ENCODE measurements at regions not wholly inside any gene's neighbourhood (a gene's known extent, or its start where the extent isn't known, plus 50 kb on each side); places are given as distances from the start of the nearest gene placed in this dataset.

DNA sequence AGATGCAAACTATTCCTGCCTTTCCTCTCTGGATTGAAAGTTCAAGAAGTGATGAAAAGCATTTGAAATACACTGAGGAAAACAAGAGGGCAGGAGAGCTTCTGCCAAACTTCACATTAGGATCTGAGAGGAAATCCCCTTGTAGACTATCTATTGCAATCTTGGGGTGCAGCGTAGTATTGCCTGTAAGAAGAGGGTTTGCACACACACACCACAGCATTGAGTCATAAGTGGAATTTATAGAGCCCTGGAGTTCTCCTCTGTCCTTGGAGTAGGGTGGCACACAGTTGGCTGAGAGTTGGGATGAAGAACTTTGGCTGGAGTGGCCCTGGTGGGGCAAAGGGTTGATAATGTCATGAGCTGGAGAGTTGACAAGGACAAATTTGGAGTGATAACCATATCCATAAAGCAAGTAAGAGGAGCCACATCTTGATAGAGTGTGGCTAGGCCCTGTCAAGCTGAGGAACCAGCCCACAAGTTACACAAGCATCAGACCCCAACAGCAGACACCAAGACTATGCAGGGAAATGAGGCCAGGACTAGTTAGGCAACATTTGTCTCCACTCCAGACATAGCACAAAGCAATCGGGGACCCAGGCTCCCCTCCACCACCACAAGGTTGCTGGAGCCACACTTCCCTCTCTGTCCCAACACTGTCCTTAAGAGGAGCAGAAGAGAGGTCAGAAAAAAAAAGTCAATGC lies 520.9 kb downstream of the KLF5 start:
- Mint-ChIP-seq H3K27me3 (ENCODE audit: low read depth in 3 of 3) (peaks cover 0 to 2% (median 0%) of the 10 kb centered on the region in 3 donors), H3K9me3 (peaks cover 0 to 3% (median 0%) of the 10 kb centered on the region in 7 donors), H3K36me3 (no peaks in the 10 kb centered on the region), H3K27ac (no peak overlapping the region), H3K4me1 (no peaks in the 10 kb centered on the region), H3K4me3 (no peak overlapping the region)
- Histone ChIP-seq H3K27ac (ENCODE audit: low read depth in 1 of 2, low read length in 2 of 2) (no peak overlapping the region), H4K20me1 (ENCODE audit: insufficient read depth, low read length) (no peaks in the 10 kb centered on the region), H2AFZ (ENCODE audit: insufficient read depth, low read depth, low read length, poor library complexity, severe bottlenecking) (no peak overlapping the region), H3K9me3 (replicated peaks in 1 of 2; ENCODE audit: control insufficient read depth in 1 of 2, insufficient read depth in 1 of 2, low read length in 2 of 2) (no peaks in the 10 kb centered on the region), H3K4me3 (replicated peaks in 1 of 3; ENCODE audit: low read depth in 2 of 3, low read length in 3 of 3) (no peak overlapping the region), H3K79me2 (ENCODE audit: insufficient read depth, low read length) (no peaks in the 10 kb centered on the region), H3K4me1 (ENCODE audit: control insufficient read depth in 1 of 2, insufficient read depth in 2 of 2, low read length in 2 of 2) (no peaks in the 10 kb centered on the region), H3K4me2 (replicated peaks; ENCODE audit: extremely low read depth, low read length, poor library complexity, severe bottlenecking) (no peak overlapping the region), H3K36me3 (replicated peaks in 1 of 2; ENCODE audit: control insufficient read depth in 1 of 2, insufficient read depth in 2 of 2, low read length in 2 of 2) (no peaks in the 10 kb centered on the region), H3K9ac (ENCODE audit: insufficient read depth, low read length, poor library complexity, severe bottlenecking) (no peak overlapping the region), H3K27me3 (ENCODE audit: control insufficient read depth in 2 of 2, insufficient read depth in 2 of 2, low read length in 2 of 2) (no peaks in the 10 kb centered on the region)
- no peak for DNase-seq
- TF ChIP-seq, protein P1, sequence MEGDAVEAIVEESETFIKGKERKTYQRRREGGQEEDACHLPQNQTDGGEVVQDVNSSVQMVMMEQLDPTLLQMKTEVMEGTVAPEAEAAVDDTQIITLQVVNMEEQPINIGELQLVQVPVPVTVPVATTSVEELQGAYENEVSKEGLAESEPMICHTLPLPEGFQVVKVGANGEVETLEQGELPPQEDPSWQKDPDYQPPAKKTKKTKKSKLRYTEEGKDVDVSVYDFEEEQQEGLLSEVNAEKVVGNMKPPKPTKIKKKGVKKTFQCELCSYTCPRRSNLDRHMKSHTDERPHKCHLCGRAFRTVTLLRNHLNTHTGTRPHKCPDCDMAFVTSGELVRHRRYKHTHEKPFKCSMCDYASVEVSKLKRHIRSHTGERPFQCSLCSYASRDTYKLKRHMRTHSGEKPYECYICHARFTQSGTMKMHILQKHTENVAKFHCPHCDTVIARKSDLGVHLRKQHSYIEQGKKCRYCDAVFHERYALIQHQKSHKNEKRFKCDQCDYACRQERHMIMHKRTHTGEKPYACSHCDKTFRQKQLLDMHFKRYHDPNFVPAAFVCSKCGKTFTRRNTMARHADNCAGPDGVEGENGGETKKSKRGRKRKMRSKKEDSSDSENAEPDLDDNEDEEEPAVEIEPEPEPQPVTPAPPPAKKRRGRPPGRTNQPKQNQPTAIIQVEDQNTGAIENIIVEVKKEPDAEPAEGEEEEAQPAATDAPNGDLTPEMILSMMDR (IDR thresholded peaks at IDR 0.05), result no peak
- 67% methylated on average over 1 of the region's 2 CpGs for WGBS (ENCODE audit: insufficient coverage)
- intact Hi-C loops (cut with micrococcal nuclease), result no loop called here

DNA sequence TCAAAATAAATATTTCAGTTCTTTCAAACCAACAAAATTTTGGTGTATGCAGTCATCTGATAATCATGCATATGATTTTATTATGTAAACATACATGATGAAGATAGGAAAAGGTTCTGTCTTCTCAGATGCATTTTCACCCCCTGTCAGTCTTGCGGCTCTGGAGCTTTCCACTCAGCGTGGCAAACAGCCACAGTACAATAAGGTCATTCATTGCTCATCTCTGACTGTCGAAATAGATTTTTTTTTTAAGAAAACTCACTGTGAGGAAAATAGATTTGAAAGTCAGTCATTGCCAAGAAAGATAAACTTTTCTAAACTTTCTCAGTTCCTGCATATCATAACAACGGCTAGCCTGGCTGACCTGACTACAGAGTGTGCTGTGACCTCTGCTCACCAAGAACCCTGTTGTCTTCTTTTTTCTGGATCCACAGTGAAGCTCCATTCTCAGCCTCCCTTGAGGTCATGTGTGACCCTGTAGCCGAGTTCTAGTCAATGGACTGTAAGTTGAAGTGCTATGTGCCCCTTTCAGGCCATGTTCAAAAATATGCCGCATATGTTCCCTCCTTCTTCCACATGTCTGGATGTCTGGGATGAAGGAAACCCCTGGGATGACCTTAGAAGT lies 519.6 kb downstream of the KLF5 start:
- no peak overlapping the region for H3K27ac Mint-ChIP-seq
- H3K27me3 Mint-ChIP-seq (ENCODE audit: low read depth in 3 of 3), result peaks cover 0 to 2% (median 0%) of the 10 kb centered on the region in 3 donors
- H3K27ac ChIP-seq (ENCODE audit: low read depth in 1 of 2, low read length in 2 of 2), result no peak overlapping the region
- H3K79me2 ChIP-seq (ENCODE audit: insufficient read depth, low read length), result no peaks in the 10 kb centered on the region
- no peaks in the 10 kb centered on the region for H3K9me3 ChIP-seq (replicated peaks in 1 of 2; ENCODE audit: control insufficient read depth in 1 of 2, insufficient read depth in 1 of 2, low read length in 2 of 2)
- no peak overlapping the region for H2AFZ ChIP-seq (ENCODE audit: insufficient read depth, low read depth, low read length, poor library complexity, severe bottlenecking)
- no peak overlapping the region for H3K4me2 ChIP-seq (replicated peaks; ENCODE audit: extremely low read depth, low read length, poor library complexity, severe bottlenecking)
- TF ChIP-seq, protein P1 (IDR thresholded peaks at IDR 0.05), result no peak
- WGBS (ENCODE audit: insufficient coverage), result 100% methylated on average over 1 of the region's 6 CpGs
- intact Hi-C loops (cut with micrococcal nuclease), result no loop called here
- no peaks in the 10 kb centered on the region for H3K27me3 ChIP-seq (ENCODE audit: control insufficient read depth in 2 of 2, insufficient read depth in 2 of 2, low read length in 2 of 2)
- H3K4me3 ChIP-seq (replicated peaks in 1 of 3; ENCODE audit: low read depth in 2 of 3, low read length in 3 of 3), result no peak overlapping the region
- no peaks in the 10 kb centered on the region for H3K4me1 Mint-ChIP-seq
- no peaks in the 10 kb centered on the region for H3K4me1 ChIP-seq (ENCODE audit: control insufficient read depth in 1 of 2, insufficient read depth in 2 of 2, low read length in 2 of 2)
- H3K36me3 ChIP-seq (replicated peaks in 1 of 2; ENCODE audit: control insufficient read depth in 1 of 2, insufficient read depth in 2 of 2, low read length in 2 of 2), result no peaks in the 10 kb centered on the region
- H3K9me3 Mint-ChIP-seq, result peaks cover 0 to 5% (median 0%) of the 10 kb centered on the region in 7 donors
- H3K36me3 Mint-ChIP-seq, result no peaks in the 10 kb centered on the region
- no peak overlapping the region for H3K9ac ChIP-seq (ENCODE audit: insufficient read depth, low read length, poor library complexity, severe bottlenecking)
- H4K20me1 ChIP-seq (ENCODE audit: insufficient read depth, low read length), result no peaks in the 10 kb centered on the region
- no peak for DNase-seq
- no peak overlapping the region for H3K4me3 Mint-ChIP-seq

Measured in CD14-positive monocyte (primary cell).